ENCODE measurements at regions not wholly inside any gene's neighbourhood (a gene's known extent, or its start where the extent isn't known, plus 50 kb on each side); places are given as distances from the start of the nearest gene placed in this dataset.

GRCh38 chr9:81532251-81532650, 157.1 kb downstream of the TLE1 start:
- no peaks in the 10 kb centered on the region for H3K27me3 ChIP-seq (ENCODE audit: control insufficient read depth in 1 of 2, insufficient read depth in 2 of 2, low read length in 2 of 2)
- no peaks in the 10 kb centered on the region for H3K36me3 ChIP-seq (ENCODE audit: insufficient read depth, low read length)
- no peak overlapping the region for H3K9ac ChIP-seq (ENCODE audit: low read length)
- H3K9me3 ChIP-seq (ENCODE audit: low read length), result no peaks in the 10 kb centered on the region
- no peaks in the 10 kb centered on the region for H3K4me1 ChIP-seq (ENCODE audit: insufficient read depth, low read length)
- no peak overlapping the region for H3K27ac ChIP-seq (ENCODE audit: low read depth, low read length)
- H3K4me3 ChIP-seq (ENCODE audit: low read depth in 1 of 2, low read length in 2 of 2), result no peak overlapping the region

DNA sequence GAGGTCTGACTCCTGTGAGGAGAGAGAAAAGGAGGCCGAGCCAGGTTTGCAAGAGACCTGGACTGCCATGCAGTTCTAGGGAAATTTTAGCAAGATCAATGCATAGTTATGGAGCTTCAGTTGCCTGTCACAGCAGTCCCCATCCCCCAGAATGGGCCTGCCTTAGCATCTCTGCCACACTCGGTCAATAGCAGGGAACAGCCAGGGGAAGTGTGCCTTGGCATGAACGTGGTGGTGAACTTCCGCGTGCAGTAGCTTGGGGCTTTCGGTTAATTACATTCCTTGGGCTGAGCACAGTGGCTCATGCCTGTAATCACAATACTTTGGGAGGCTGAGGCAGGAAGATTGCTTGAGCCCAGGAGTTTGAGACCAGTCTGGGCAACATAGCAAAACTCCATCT, 157.8 kb downstream of the TLE1 start:
- Histone ChIP-seq H3K27ac (ENCODE audit: low read depth, low read length) (no peak overlapping the region), H3K4me1 (ENCODE audit: insufficient read depth, low read length) (no peaks in the 10 kb centered on the region), H3K4me3 (ENCODE audit: low read depth in 1 of 2, low read length in 2 of 2) (no peak overlapping the region), H3K36me3 (ENCODE audit: insufficient read depth, low read length) (no peaks in the 10 kb centered on the region), H3K27me3 (ENCODE audit: control insufficient read depth in 1 of 2, insufficient read depth in 2 of 2, low read length in 2 of 2) (no peaks in the 10 kb centered on the region), H3K9ac (ENCODE audit: low read length) (no peak overlapping the region), H3K9me3 (ENCODE audit: low read length) (no peaks in the 10 kb centered on the region)

DNA sequence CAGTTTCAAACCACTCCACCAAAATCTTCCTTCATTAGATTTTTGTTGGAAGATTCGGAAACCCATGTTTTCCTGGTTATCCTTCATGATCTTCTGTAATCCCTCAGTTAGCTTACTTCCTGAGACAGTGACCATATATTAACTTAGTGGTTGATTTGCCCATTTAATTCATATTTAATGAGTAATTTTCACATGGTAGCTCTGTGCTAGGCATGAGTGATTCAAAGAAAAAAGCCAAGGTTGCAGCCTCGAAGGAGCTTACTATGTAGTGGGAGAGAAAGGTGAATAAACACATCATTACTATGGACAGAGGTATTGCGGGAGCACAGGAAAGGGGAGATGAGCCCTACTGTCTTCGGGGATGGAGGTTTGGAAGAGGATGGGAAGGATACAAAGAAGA, 158.5 kb downstream of the TLE1 start:
- Histone ChIP-seq H3K27ac (ENCODE audit: low read depth, low read length) (no peak overlapping the region), H3K9me3 (ENCODE audit: low read length) (no peaks in the 10 kb centered on the region), H3K9ac (ENCODE audit: low read length) (no peak overlapping the region), H3K36me3 (ENCODE audit: insufficient read depth, low read length) (no peaks in the 10 kb centered on the region), H3K27me3 (ENCODE audit: control insufficient read depth in 1 of 2, insufficient read depth in 2 of 2, low read length in 2 of 2) (no peaks in the 10 kb centered on the region), H3K4me3 (ENCODE audit: low read depth in 1 of 2, low read length in 2 of 2) (no peak overlapping the region), H3K4me1 (ENCODE audit: insufficient read depth, low read length) (no peaks in the 10 kb centered on the region)

DNA sequence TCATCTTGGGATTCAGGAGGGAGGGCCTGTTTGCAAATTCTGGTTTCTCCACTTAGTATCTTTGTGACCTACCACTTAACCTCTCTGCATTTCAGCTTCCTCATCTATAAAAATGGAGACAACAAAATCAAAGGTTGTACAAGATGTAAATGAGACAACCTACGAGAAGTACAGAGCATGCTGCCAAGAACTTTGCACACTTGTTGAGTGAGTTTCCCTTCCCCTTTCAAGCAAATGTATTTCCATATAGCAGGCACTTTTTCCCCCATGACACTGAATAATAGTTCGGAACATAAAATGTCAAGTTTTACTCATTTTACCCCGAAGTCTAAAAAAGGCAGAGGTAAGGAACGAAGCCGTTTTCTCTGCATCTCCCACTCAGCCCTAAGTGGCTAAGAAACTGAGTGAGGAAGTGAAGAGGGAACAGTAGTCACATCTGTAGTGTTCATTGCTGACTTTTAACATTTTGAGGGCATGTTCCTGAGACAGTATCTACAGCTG, 159.0 kb downstream of the TLE1 start:
- Histone ChIP-seq H3K4me3 (ENCODE audit: low read depth in 1 of 2, low read length in 2 of 2) (no peak overlapping the region), H3K4me1 (ENCODE audit: insufficient read depth, low read length) (no peaks in the 10 kb centered on the region), H3K36me3 (ENCODE audit: insufficient read depth, low read length) (no peaks in the 10 kb centered on the region), H3K9ac (ENCODE audit: low read length) (no peak overlapping the region), H3K27me3 (ENCODE audit: control insufficient read depth in 1 of 2, insufficient read depth in 2 of 2, low read length in 2 of 2) (no peaks in the 10 kb centered on the region), H3K27ac (ENCODE audit: low read depth, low read length) (no peak overlapping the region), H3K9me3 (ENCODE audit: low read length) (no peaks in the 10 kb centered on the region)

DNA sequence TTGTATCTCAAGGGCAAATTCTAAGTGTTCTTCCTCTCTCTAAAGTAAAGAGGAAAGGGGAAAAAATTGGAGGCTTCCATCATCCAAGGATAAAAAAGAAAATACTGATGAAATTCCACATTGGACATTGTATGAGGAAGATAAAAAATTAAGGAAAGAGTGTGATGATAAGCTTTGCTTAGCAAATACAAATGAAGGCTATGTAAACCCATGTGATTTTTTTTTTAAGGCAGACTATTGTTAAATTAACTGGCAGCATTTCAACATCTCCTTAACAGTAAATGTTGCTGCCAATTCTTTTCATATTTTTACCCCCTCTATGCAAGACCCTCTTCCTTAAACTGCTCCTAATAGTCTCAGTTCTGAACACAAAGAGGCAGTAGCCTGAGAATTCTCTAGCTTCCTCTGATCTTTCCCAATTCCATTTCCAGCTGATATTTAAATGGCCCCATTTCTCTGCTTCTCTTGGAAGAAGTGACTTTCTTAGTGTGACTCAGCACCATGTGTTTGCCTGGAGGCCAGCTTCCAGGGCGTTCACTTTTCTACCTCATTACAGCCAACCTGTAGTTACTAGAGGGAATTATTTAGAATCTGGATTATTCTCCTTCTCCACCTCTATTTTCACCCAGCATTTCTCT, 159.7 kb downstream of the TLE1 start:
- Histone ChIP-seq H3K4me1 (ENCODE audit: insufficient read depth, low read length) (no peaks in the 10 kb centered on the region), H3K27me3 (ENCODE audit: control insufficient read depth in 1 of 2, insufficient read depth in 2 of 2, low read length in 2 of 2) (no peaks in the 10 kb centered on the region), H3K27ac (ENCODE audit: low read depth, low read length) (no peak overlapping the region), H3K9ac (ENCODE audit: low read length) (no peak overlapping the region), H3K9me3 (ENCODE audit: low read length) (no peaks in the 10 kb centered on the region), H3K36me3 (ENCODE audit: insufficient read depth, low read length) (no peaks in the 10 kb centered on the region), H3K4me3 (ENCODE audit: low read depth in 1 of 2, low read length in 2 of 2) (no peak overlapping the region)

DNA sequence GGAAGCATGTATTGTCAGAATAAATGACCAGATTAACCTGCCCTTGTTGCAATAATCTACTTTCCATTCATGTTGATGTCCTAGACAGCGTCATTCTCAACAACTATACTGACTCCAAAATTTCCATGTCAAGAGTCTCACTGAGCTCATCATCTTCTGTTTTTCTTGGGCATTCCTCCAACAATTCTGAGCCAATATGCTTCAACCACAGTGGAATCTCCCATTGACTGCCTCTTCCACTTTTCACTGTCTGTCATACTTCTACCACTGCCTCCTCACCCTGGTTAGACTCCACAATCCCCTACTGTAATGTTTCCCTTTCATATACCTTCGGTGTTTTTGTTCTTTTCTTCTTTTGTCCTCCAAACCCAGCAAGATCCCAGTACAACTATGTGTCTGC, 162.8 kb downstream of the TLE1 start:
- no peaks in the 10 kb centered on the region for H3K9me3 ChIP-seq (ENCODE audit: low read length)
- no peak overlapping the region for H3K9ac ChIP-seq (ENCODE audit: low read length)
- H3K27me3 ChIP-seq (ENCODE audit: control insufficient read depth in 1 of 2, insufficient read depth in 2 of 2, low read length in 2 of 2), result no peaks in the 10 kb centered on the region
- no peak overlapping the region for H3K27ac ChIP-seq (ENCODE audit: low read depth, low read length)
- no peak overlapping the region for H3K4me3 ChIP-seq (ENCODE audit: low read depth in 1 of 2, low read length in 2 of 2)
- H3K36me3 ChIP-seq (ENCODE audit: insufficient read depth, low read length), result no peaks in the 10 kb centered on the region
- H3K4me1 ChIP-seq (ENCODE audit: insufficient read depth, low read length), result no peaks in the 10 kb centered on the region

GRCh38 chr9:81522716-81523551, 166.4 kb downstream of the TLE1 start:
- H3K4me1 ChIP-seq (ENCODE audit: insufficient read depth, low read length), result no peaks in the 10 kb centered on the region
- H3K9ac ChIP-seq (ENCODE audit: low read length), result no peak overlapping the region
- H3K9me3 ChIP-seq (ENCODE audit: low read length), result no peaks in the 10 kb centered on the region
- H3K27ac ChIP-seq (ENCODE audit: low read depth, low read length), result no peak overlapping the region
- no peaks in the 10 kb centered on the region for H3K27me3 ChIP-seq (ENCODE audit: control insufficient read depth in 1 of 2, insufficient read depth in 2 of 2, low read length in 2 of 2)
- no peak overlapping the region for H3K4me3 ChIP-seq (ENCODE audit: low read depth in 1 of 2, low read length in 2 of 2)
- H3K36me3 ChIP-seq (ENCODE audit: insufficient read depth, low read length), result no peaks in the 10 kb centered on the region

GRCh38 chr9:81521892-81522291, 167.5 kb downstream of the TLE1 start:
- H3K4me1 ChIP-seq (ENCODE audit: insufficient read depth, low read length), result no peaks in the 10 kb centered on the region
- H3K27ac ChIP-seq (ENCODE audit: low read depth, low read length), result no peak overlapping the region
- no peaks in the 10 kb centered on the region for H3K36me3 ChIP-seq (ENCODE audit: insufficient read depth, low read length)
- H3K4me3 ChIP-seq (ENCODE audit: low read depth in 1 of 2, low read length in 2 of 2), result no peak overlapping the region
- H3K27me3 ChIP-seq (ENCODE audit: control insufficient read depth in 1 of 2, insufficient read depth in 2 of 2, low read length in 2 of 2), result no peaks in the 10 kb centered on the region
- no peaks in the 10 kb centered on the region for H3K9me3 ChIP-seq (ENCODE audit: low read length)
- no peak overlapping the region for H3K9ac ChIP-seq (ENCODE audit: low read length)

GRCh38 chr9:81519816-81520495, 169.4 kb downstream of the TLE1 start:
- no peak overlapping the region for H3K4me3 ChIP-seq (ENCODE audit: low read depth in 1 of 2, low read length in 2 of 2)
- no peak overlapping the region for H3K27ac ChIP-seq (ENCODE audit: low read depth, low read length)
- no peaks in the 10 kb centered on the region for H3K4me1 ChIP-seq (ENCODE audit: insufficient read depth, low read length)
- no peaks in the 10 kb centered on the region for H3K9me3 ChIP-seq (ENCODE audit: low read length)
- H3K9ac ChIP-seq (ENCODE audit: low read length), result no peak overlapping the region
- no peaks in the 10 kb centered on the region for H3K36me3 ChIP-seq (ENCODE audit: insufficient read depth, low read length)
- no peaks in the 10 kb centered on the region for H3K27me3 ChIP-seq (ENCODE audit: control insufficient read depth in 1 of 2, insufficient read depth in 2 of 2, low read length in 2 of 2)

DNA sequence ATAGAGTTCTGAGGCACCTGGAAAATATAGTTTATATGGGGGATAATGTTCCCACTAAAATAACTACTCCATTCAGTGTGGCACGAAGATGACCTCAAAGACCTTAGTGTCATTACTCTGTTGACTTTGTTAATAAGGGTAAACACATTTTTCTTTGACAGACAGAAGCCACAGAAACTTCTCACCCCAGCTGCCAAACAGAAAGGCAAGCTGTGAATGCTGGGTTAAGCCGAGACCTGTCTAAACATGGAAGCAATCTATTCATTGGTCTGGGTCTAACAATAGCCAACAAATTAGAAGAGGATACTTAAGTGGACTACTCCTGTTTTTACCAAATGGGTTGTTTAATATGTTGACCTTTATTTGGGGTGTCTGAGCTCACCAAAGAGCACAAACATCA, 171.4 kb downstream of the TLE1 start:
- Histone ChIP-seq H3K9me3 (ENCODE audit: low read length) (no peaks in the 10 kb centered on the region), H3K4me3 (ENCODE audit: low read depth in 1 of 2, low read length in 2 of 2) (no peak overlapping the region), H3K9ac (ENCODE audit: low read length) (no peak overlapping the region), H3K36me3 (ENCODE audit: insufficient read depth, low read length) (no peaks in the 10 kb centered on the region), H3K27ac (ENCODE audit: low read depth, low read length) (no peak overlapping the region), H3K4me1 (ENCODE audit: insufficient read depth, low read length) (no peaks in the 10 kb centered on the region), H3K27me3 (ENCODE audit: control insufficient read depth in 1 of 2, insufficient read depth in 2 of 2, low read length in 2 of 2) (no peaks in the 10 kb centered on the region)

DNA sequence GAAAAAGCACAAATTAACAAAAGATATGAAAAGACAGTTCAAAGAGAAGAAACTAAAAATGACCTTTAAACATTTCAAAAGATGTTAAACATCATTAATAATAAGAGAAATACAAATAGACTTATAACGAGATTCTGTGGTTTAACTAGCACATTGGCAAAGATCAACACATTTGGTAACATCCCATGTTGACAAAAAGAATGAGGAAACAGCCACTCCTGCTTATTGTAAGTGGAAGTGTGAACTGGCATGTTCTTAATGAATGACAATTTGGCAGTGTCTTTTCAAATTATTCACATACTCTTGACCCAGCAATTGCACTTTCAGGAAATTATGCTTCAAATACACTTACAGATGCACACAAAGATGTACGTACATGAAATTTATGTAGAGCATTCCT, 176.3 kb downstream of the TLE1 start:
- no peaks in the 10 kb centered on the region for H3K27me3 ChIP-seq (ENCODE audit: control insufficient read depth in 1 of 2, insufficient read depth in 2 of 2, low read length in 2 of 2)
- H3K27ac ChIP-seq (ENCODE audit: low read depth, low read length), result no peak overlapping the region
- H3K4me1 ChIP-seq (ENCODE audit: insufficient read depth, low read length), result no peaks in the 10 kb centered on the region
- H3K9ac ChIP-seq (ENCODE audit: low read length), result no peak overlapping the region
- H3K4me3 ChIP-seq (ENCODE audit: low read depth in 1 of 2, low read length in 2 of 2), result no peak overlapping the region
- no peaks in the 10 kb centered on the region for H3K36me3 ChIP-seq (ENCODE audit: insufficient read depth, low read length)
- no peaks in the 10 kb centered on the region for H3K9me3 ChIP-seq (ENCODE audit: low read length)

Data from muscle layer of colon (tissue), 2 donors.